ENCODE measurements at regions not wholly inside any gene's neighbourhood (a gene's known extent, or its start where the extent isn't known, plus 50 kb on each side); places are given as distances from the start of the nearest gene placed in this dataset.

GRCh38 chr10:78129211-78129610, 95.5 kb downstream of the RPS24 start:
- no peak overlapping the region for H3K4me3 ChIP-seq (ENCODE audit: low read depth, low read length)
- no peak for DNase-seq (ENCODE audit: low read depth)
- TF ChIP-seq CTCF (IDR thresholded peaks at IDR 0.05; ENCODE audit: insufficient read depth, low read depth, low read length, missing control alignments), result no peak

GRCh38 chr10:78130966-78131710, 97.5 kb downstream of the RPS24 start:
- no peak for TF ChIP-seq CTCF (IDR thresholded peaks at IDR 0.05; ENCODE audit: insufficient read depth, low read depth, low read length, missing control alignments)
- DNase-seq (ENCODE audit: low read depth), result no peak
- no peak overlapping the region for H3K4me3 ChIP-seq (ENCODE audit: low read depth, low read length)

- no peak for DNase-seq (ENCODE audit: low read depth)
- TF ChIP-seq CTCF (IDR thresholded peaks at IDR 0.05; ENCODE audit: insufficient read depth, low read depth, low read length, missing control alignments), result no peak
- H3K4me3 ChIP-seq (ENCODE audit: low read depth, low read length), result no peak overlapping the region
These were observed 101.2 kb downstream of the RPS24 start for GRCh38 chr10:78134773-78135306.

- no peak for DNase-seq (ENCODE audit: low read depth)
- no peak overlapping the region for H3K4me3 ChIP-seq (ENCODE audit: low read depth, low read length)
- TF ChIP-seq CTCF (IDR thresholded peaks at IDR 0.05; ENCODE audit: insufficient read depth, low read depth, low read length, missing control alignments), result no peak
These were observed 103.5 kb downstream of the RPS24 start for GRCh38 chr10:78137147-78137546.

GRCh38 chr10:78139341-78139740, 105.7 kb downstream of the RPS24 start:
- DNase-seq (ENCODE audit: low read depth), result no peak
- TF ChIP-seq CTCF (IDR thresholded peaks at IDR 0.05; ENCODE audit: insufficient read depth, low read depth, low read length, missing control alignments), result no peak
- H3K4me3 ChIP-seq (ENCODE audit: low read depth, low read length), result no peak overlapping the region

GRCh38 chr10:78140066-78140630, 106.5 kb downstream of the RPS24 start:
- no peak for DNase-seq (ENCODE audit: low read depth)
- no peak for TF ChIP-seq CTCF (IDR thresholded peaks at IDR 0.05; ENCODE audit: insufficient read depth, low read depth, low read length, missing control alignments)
- H3K4me3 ChIP-seq (ENCODE audit: low read depth, low read length), result no peak overlapping the region

Data from GM12865 (cell line).